NCI-H1105 treated with DMSO at 0.1 percent for 48 hours (cell line): ENCODE measurements at regions not wholly inside any gene's neighbourhood (a gene's known extent, or its start where the extent isn't known, plus 50 kb on each side); places are given as distances from the start of the nearest gene placed in this dataset.
A peak's percentile ranks its signal among the peaks of the same experiment; 100 is the strongest.

Source experiments
- DNase-seq: peaks from one replicate; lab custom pipeline; 2025; lab: John Stamatoyannopoulos, UW

DNA sequence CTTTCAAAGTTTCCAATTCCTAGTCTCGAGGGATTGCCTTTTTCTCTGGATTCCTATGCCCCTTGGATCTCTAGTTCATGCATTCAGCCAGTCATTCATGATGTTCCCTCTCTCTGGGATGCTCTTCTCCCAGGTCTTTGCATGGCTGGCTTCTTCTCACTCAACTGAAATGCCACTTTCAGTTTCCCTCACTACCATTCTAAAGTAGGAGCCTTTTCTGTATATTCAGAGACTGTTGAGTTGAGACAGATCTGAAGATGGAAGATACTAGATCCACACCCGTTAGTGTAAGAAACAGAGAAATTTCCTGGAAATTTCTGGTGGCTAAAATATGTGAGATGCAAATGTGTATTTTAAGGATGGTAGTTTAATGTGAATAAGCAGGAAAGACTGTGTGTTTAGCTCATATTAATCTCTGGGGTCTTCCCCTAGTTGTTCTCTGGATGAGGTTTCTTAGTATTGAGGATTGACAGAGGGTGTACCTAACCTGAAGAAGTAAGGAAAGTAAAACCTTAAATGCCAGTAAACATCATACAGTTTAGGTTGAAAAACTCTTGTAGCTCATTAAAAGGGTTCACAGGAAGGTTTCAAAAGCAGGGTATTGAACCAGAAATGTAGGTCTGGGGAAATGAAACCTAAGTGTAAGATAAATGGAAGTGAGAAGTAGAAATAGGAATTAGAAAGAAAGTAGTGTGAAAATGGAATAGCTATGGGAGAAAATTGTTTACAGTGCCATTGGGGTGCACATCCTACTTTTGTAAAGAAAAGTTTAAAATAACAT lies 331.3 kb downstream of the NDFIP2 start:
- no peak for DNase-seq

DNA sequence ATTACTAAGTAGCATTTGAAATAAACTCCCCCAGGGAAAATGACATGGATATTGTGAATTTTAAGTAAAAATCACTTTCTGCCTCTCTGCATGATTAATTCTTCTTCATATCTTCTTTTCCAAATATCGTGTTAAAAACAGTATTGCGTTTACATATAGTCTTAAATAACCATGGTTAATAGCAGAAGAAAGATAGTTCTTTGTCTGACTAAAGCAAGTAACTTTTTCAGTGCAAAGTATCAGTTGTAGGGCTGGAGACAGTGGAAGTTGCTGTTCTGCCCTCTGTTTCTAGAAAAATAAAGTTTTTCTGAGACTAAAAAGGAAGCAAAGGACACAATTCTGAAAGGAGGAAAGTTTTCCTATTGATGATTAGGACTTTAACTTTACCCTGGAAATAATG lies 330.2 kb downstream of the NDFIP2 start:
- no peak for DNase-seq

DNA sequence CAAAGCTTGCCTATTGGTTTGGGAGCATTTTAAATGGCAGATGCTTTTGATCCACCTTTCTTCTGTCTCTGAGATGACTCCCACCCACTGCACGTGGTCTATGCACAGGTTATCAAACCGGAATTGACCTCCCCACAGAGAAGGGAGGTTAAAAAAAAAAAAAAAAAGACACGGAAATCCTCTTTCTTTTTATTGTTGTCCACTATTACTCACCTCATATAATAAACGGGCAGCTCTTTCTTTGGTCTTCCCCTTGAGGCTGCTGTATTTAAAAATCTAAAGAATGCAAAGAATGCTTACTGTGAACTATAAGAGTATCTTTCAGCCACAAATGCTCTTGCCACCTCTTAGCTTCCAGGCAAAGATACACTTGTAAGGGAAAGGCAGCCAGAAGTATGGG lies 329.7 kb downstream of the NDFIP2 start:
- no peak for DNase-seq

DNA sequence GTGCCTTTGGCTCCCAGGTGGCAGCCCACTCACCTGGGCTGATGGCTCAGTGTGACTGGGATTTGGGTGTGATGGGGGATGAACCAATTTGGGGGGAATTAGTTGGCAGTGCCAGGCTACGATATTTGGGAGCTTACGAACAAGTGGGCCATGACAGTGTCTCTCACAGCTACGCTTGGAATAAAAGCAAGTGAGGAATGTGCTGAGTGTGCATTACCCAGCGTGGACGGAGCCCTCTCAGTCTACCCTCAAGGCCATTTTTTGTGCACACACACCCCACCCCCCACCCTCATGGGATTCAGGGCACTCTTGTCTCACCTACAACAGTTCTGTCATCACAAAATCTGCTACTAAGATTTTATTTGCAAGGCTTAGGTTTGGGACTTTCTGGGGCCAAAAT lies 329.1 kb downstream of the NDFIP2 start:
- DNase-seq = no peak

GRCh38 chr13:79808475-79808874 lies 327.5 kb downstream of the NDFIP2 start:
- no peak for DNase-seq

DNA sequence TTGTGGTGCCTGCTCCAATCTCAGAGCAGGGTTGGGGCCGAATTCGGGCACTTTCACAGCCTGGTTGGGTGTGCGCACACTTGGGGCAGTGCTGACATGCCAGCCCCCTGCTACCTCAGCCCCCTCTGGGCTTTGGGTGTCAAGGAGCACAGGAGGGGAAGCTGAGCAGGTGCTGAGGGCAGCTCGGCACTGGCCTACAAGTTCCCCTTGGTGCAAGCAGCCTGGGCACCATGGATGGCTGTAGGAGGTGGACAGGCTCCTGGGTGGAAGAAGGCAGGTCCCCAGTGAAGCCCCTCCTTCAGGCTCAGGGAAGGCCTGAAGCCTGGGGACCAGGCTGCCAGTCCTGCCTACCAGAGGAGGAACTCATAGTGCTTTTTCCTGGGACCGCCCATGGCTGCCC lies 326.6 kb downstream of the NDFIP2 start:
- DNase-seq = no peak

- DNase-seq = no peak
Measured at GRCh38 chr13:79806821-79807220, 325.9 kb downstream of the NDFIP2 start.

DNA sequence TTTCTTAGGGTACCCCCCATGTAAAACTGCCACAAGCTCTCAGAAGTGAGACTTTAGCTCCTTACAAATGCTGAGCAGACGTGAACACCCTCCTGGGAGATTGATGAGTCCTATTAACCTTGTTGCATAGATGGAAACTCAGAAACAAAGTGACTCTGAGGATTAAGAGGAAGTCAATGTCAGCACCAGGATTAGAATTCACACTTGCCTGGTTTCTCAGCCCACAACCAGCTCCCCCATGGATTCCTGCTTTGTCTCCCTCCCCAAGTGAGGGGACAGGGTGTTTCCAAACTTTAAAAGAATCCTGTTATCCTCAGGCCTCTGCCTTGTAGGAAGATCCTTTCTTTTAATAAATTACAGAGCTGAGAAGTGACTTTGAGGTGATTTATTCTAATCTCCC lies 324.4 kb downstream of the NDFIP2 start:
- no peak for DNase-seq

DNA sequence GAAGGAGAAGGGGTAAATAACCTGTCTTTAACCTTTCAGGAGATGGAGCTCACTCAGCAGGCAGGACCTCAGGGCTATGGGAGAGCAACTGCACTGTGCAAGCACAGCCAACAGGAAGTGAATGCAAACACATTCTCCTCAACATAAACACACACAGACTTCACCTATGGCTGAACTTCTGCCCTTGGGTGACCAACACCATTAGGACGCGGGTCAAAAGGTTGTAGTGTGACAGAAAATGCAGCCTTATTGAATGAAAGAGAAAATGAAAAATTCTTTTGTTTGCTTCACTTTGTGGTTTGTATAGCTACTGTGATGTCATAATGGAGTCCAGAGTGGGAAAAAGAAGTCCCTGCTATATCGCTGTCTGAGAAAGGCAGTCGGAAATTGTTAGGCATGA lies 323.0 kb downstream of the NDFIP2 start:
- no peak for DNase-seq

DNA sequence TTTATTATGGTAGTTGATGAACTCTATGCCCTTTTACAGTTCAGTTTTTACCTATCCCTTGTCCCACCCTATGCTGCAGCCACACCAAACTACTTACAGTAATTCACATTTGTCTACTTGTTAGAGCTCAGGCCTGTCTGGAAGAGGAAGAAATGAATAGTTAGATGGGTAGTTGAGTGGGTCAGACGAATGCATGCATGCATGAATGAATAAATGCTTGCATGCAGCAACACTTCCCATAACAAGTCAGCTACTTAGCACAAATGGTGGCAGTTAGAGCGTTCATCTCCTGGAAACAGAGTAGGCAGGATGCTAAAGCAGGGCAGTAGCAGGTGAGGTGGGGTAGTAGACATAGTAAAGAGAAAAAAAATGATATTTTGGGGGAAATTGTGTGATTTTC lies 322.3 kb downstream of the NDFIP2 start:
- DNase-seq = no peak

DNA sequence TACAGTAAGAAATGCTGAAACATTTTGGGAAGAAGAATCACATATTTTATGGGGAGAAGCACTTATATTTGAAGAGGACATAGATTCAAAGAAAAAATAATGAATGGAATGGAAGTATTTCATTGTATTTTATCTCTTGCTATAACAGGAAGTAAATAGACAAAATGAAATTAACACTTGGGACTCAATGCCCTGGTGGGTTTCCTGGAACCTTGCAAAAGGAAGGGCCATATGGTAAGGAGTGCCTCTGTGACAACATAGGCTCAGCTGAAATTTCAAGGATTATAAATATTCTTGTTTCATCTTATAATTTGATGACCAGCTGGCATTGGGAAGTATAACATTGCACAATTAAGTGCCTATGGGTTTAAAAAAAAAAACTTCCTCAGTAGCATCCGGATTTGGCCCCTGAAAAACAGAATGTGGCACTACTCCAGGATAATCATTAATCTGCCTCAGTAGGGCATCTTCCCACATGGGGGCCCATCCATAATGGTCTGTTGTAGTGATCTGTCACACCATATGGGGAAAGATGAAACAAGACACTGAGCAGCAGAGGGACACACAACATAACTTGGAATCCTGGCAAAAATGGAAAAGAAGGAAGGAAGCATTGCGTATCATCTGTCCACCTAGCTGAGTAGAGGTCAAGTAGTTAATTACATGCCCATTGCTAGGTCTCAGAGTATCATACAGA lies 321.6 kb downstream of the NDFIP2 start:
- DNase-seq = no peak

- DNase-seq = no peak
Measured at GRCh38 chr13:79799059-79799867, 318.3 kb downstream of the NDFIP2 start.

DNA sequence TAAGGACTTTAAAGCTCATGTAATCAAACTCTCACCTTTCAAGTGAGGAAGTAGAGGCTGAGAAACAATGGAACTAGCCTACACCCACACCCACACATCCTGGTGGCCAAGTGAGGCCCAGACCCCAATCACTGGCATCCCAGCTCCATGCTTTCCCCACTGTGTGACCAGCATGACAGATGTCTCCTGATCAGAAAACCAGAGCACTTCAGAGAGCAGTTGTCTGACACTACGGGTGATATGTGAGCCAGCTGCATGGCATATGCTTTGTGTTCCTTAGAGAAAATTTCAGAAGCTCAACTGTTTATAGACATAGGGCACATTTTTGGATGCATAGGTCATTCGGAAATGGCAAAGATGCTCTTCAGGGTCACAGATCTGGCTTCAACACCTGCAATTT lies 315.2 kb downstream of the NDFIP2 start:
- no peak for DNase-seq

DNA sequence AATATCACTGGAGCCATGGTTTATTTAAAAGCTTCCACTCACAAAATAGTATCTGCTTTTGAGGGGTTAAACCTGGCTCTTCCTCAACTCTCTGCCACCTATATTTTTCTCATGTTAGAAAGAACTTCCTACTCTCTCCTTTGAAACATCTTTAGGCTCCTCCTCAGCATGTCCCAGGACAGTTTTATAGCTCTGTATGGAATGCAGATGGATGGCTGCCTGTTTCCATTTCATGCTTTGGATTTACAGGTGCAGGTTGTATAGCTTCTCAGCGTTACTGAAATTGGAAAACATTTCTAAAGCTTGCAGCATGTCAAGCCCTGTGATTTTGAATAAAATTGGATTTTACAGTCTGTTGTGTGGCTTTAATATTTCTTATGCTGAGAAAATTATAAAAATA lies 314.0 kb downstream of the NDFIP2 start:
- DNase-seq = no peak

- DNase-seq = no peak
Measured at GRCh38 chr13:79792716-79793115, 311.8 kb downstream of the NDFIP2 start.

DNA sequence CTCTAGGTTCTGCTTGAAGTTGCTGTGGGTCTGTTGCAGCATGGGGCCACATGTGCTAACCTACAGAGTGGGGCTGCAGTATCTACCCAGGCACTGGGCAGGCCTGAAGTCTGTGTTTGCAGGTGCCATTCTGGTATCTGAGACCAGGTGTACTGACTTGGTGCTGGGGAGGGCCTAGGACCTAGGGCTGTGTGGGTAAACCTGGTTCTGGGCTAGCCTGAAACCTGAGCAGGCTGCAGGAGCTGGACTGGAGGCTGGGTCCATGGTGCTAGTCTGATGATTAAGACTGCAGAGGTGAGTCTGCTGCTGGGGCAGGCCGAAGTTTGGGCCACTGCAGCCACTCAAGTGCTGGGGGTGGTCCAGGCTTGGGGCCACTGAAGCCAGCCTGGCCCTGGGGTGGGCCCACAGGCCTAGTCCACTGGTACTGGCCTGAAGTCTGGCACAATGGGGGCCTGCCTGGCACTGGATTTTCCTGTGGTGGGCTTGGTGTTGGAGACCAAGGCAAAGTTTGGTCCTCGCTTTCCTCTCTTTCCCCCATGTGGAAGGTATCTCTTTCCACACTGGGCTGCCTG lies 310.6 kb downstream of the NDFIP2 start:
- DNase-seq = no peak

- no peak for DNase-seq
Measured at GRCh38 chr13:79786176-79786575, 305.2 kb downstream of the NDFIP2 start.

DNA sequence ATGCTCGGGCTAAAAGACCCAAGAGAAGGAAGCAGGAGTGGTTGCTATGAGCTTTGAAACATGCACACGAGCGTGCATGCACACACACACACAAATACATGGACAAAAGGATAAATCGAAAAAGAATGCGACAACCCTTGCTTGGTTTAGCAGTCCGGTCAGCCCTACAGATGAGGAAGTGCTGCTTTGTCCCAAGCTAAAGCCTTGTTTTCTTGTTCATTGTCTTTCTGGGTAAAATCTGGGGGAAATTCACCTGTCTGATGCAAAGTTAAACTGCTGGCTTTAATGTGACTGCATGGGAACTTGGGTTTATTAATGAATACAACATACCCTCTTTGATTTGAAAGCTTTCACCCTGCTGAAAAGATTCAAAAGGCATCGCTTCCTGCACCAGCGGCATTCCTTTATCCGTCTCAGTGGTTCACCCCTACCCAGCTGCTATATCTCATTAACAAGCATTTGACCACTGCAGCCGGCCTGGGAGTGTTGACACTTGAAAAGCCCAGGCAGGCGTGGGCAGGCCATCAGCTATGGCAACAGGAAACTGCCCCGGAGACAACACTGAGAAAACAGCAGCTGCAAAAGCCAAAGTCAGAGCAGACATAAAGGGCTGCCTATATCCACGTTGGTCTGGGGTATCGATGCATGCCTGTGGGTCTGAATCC lies 301.7 kb downstream of the NDFIP2 start:
- peak; percentile 73 for DNase-seq

DNA sequence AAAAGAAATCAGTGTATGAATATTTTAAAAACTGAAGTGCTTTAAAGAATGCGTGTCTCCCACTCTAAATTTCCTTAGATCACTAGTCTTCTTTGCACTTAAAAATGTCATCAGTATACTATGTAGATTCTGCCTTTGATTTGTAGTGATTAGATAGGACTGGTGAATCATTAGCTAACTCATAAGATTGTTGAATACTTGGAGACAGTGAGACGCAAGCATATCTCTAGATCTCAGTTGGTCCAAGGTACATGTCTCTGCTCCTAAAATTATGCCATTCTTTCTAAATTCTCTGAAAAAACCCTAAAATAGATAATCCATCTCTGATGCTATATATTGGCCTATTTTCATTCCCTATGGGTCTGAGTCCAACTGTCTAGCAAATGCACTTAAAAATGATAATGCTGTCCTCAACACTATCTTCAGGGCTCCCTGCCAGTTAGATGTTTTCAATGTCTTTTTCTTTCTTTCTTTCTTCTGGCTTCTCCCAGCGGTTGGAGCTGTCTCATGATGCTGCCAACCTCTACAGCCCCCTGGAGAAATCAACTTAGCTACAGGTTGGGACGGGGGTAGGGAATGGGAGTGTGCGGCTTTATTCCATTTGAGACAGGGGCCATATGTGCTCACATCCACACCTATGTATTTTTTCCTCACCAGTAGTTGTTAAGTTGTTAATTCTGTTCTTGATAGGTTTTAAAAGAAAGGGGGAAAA lies 301.0 kb downstream of the NDFIP2 start:
- no peak for DNase-seq

DNA sequence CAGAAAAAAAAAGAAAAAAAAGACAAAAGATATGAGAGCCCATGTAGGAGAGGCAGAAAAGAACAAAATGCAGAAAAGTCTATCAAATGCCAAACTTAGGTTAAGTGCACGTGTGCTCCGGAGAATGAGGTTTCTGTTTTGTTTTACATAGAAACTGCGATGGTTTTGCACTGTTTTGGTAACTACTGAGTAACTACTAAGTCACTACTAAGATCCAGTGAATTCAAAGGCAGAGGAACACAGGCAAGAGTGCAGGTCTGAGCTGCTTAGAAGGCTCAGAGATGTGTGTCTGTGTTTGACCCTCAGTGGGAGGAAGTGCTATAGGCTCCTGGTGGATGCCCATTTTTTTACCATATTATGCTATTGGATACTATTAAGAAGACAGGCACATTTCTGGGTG lies 299.3 kb downstream of the NDFIP2 start:
- DNase-seq = no peak

GRCh38 chr13:79779761-79780160 lies 298.8 kb downstream of the NDFIP2 start:
- no peak for DNase-seq
